ENCODE measurements at regions not wholly inside any gene's neighbourhood (a gene's known extent, or its start where the extent isn't known, plus 50 kb on each side); places are given as distances from the start of the nearest gene placed in this dataset.

GRCh38 chr11:130782361-130783222 is 133.7 kb downstream of the SNX19 start:
- 67 to 79% (median 76%) methylated on average over 14 of the region's 14 CpGs for WGBS, 5 donors
- intact Hi-C loops (cut with DNase I; ENCODE audit: low total_unique reads) = no loop called here
- DNase-seq = no peak
- Histone ChIP-seq H3K27me3 (replicated peaks in 1 of 7) (no peaks in the 10 kb centered on the region), H3K4me1 (no peaks in the 10 kb centered on the region), H3K9me3 (no peaks in the 10 kb centered on the region), H3K27ac (no peak overlapping the region), H3K4me3 (no peak overlapping the region), H3K36me3 (no peaks in the 10 kb centered on the region)
- TF ChIP-seq, protein P1, sequence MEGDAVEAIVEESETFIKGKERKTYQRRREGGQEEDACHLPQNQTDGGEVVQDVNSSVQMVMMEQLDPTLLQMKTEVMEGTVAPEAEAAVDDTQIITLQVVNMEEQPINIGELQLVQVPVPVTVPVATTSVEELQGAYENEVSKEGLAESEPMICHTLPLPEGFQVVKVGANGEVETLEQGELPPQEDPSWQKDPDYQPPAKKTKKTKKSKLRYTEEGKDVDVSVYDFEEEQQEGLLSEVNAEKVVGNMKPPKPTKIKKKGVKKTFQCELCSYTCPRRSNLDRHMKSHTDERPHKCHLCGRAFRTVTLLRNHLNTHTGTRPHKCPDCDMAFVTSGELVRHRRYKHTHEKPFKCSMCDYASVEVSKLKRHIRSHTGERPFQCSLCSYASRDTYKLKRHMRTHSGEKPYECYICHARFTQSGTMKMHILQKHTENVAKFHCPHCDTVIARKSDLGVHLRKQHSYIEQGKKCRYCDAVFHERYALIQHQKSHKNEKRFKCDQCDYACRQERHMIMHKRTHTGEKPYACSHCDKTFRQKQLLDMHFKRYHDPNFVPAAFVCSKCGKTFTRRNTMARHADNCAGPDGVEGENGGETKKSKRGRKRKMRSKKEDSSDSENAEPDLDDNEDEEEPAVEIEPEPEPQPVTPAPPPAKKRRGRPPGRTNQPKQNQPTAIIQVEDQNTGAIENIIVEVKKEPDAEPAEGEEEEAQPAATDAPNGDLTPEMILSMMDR (IDR thresholded peaks at IDR 0.05 in 8 of 11, conservative IDR thresholded peaks at IDR 0.05 in 3 of 11) = no peak
- TF ChIP-seq POLR2A (IDR thresholded peaks at IDR 0.05) = no peak
- TF ChIP-seq POLR2AphosphoS5 (IDR thresholded peaks at IDR 0.05) = no peak

DNA sequence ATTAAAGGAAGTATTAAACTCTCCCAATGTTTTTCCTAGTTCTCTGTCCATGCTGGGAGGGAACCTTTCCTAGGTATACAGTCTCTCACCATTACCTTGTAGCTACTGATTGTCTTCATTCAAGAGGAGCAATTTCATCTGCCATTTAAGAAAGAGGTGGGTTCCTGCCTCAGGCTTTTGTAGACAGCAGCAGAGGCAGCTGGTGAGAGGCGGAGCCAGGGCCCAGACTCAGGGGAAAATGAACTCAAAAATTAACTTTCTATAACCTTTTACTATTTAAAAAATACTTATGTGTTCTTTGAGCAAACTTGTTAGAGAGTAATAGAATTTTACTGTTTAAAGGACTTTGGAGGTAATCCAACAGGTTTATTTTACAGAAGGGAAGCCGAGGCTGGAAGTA is 133.0 kb downstream of the SNX19 start:
- Histone ChIP-seq H3K9me3 (no peaks in the 10 kb centered on the region), H3K4me1 (no peaks in the 10 kb centered on the region), H3K27ac (no peak overlapping the region), H3K27me3 (replicated peaks in 1 of 7) (no peaks in the 10 kb centered on the region), H3K4me3 (no peak overlapping the region), H3K36me3 (no peaks in the 10 kb centered on the region)
- no peak for DNase-seq
- TF ChIP-seq POLR2A (IDR thresholded peaks at IDR 0.05) = no peak
- TF ChIP-seq POLR2AphosphoS5 (IDR thresholded peaks at IDR 0.05) = no peak
- WGBS, 5 donors = 88 to 98% (median 94%) methylated on average over 2 of the region's 2 CpGs
- intact Hi-C loops (cut with DNase I; ENCODE audit: low total_unique reads) = no loop called here

DNA sequence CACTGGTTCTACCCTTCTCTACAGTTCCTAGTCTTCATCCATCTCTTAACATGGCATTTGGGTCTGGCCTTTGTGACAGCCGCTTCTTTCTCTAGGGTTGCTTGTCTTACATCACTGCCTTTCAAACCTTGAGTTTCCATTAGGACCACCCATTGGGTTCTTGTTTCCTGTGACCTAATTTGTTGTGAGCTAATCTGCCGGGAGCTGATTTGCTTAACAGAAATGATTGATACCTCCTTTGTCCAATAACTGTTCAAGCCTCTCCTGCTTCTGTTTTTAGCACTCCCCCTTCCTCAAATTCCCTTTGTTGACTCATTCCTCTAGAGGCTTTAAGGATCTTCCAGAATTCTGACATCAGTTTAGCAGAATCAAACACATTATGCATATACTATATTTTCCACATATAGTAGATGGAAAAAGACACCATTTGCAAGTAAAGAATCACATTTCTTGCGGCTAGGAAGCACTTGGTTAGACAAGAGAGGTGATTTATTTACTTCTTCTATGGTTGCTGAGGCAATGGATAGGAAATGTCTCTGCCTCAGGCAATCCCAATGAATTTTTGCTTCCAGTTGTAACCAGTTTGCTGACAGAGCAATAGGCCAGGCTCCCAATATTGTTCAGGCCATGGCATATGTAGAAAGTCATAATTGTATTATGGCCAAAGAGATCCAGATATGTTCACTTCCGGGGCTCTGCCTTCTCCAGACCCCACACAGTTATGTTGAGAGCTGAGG is 130.7 kb downstream of the SNX19 start:
- no peak overlapping the region for H3K4me3 ChIP-seq
- intact Hi-C loops (cut with DNase I; ENCODE audit: low total_unique reads) = no loop called here
- WGBS, 5 donors = 83 to 94% (median 87%) methylated on average over 4 of the region's 4 CpGs

DNA sequence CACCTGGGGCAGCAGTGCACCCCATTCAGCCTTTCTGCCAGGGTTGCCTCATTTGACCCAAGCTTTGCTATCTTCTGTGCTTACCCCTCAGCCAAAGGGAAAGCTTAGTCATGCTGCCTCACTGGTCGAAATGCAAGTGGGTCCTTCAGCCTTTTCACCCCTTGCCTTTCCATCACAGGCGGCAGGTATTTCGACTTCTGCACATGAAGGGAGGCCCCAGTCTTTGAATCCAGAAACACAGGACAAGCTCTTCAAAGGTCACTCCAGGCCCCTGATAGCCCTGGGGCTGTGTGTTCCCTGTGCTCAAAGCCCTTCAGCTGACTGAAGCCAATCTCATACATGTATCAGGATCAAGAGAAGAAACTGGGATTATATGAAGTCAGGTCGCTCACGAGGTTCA is 129.7 kb downstream of the SNX19 start:
- no peak for DNase-seq
- 86 to 96% (median 92%) methylated on average over 5 of the region's 5 CpGs for WGBS, 5 donors
- H3K27ac ChIP-seq = no peak overlapping the region
- no peaks in the 10 kb centered on the region for H3K4me1 ChIP-seq
- TF ChIP-seq POLR2A (IDR thresholded peaks at IDR 0.05) = no peak
- TF ChIP-seq, protein P1 (IDR thresholded peaks at IDR 0.05 in 8 of 11, conservative IDR thresholded peaks at IDR 0.05 in 3 of 11) = no peak
- TF ChIP-seq POLR2AphosphoS5 (IDR thresholded peaks at IDR 0.05) = no peak
- no peaks in the 10 kb centered on the region for H3K36me3 ChIP-seq
- no peak overlapping the region for H3K4me3 ChIP-seq
- intact Hi-C loops (cut with DNase I; ENCODE audit: low total_unique reads) = no loop called here
- peaks cover 0 to 24% (median 19%) of the 10 kb centered on the region in 8 donors for H3K9me3 ChIP-seq
- peaks cover 0 to 11% (median 0%) of the 10 kb centered on the region in 7 donors for H3K27me3 ChIP-seq (replicated peaks in 1 of 7)

More for the DNA sequence above, 130.7 kb downstream of the SNX19 start:
- no peaks in the 10 kb centered on the region for H3K36me3 ChIP-seq
- no peaks in the 10 kb centered on the region for H3K4me1 ChIP-seq
- H3K27me3 ChIP-seq (replicated peaks in 1 of 7) = peaks cover 0 to 8% (median 0%) of the 10 kb centered on the region in 7 donors
- no peak for TF ChIP-seq POLR2A (IDR thresholded peaks at IDR 0.05)
- peaks cover 0 to 14% (median 9%) of the 10 kb centered on the region in 8 donors for H3K9me3 ChIP-seq
- DNase-seq = no peak
- H3K27ac ChIP-seq = no peak overlapping the region

DNA sequence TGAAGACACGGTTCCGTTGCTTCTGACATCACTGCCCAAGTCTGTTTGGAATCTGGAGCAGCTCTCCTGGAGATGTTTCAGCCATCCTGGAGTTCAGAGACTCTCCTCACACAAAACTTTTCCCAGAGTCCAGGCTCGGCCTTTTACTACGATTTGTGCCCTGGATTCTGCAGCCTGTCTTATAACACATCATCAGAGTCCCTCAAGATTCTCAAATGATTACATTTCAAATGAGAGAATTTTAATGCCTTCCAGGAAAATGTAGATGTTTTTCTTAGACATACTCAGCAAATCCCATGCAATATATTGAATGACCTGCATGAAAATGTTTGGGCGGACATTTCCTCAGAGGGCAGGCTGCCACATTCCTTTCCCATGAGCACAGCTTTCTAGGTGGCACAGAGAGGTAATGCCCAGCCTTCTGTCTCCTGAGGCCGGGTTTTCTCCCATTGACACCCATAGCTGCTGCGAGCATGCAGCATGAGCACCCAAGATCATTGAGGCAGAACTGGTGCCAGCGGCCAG is 129.1 kb downstream of the SNX19 start:
- no peak for DNase-seq
- Histone ChIP-seq H3K36me3 (no peaks in the 10 kb centered on the region), H3K4me3 (no peak overlapping the region), H3K9me3 (peaks cover 0 to 28% (median 20%) of the 10 kb centered on the region in 8 donors), H3K27me3 (replicated peaks in 1 of 7) (peaks cover 0 to 14% (median 0%) of the 10 kb centered on the region in 7 donors), H3K27ac (no peak overlapping the region), H3K4me1 (no peaks in the 10 kb centered on the region)
- 78 to 95% (median 89%) methylated on average over 8 of the region's 8 CpGs for WGBS, 5 donors
- TF ChIP-seq, protein P1 (IDR thresholded peaks at IDR 0.05 in 8 of 11, conservative IDR thresholded peaks at IDR 0.05 in 3 of 11) = no peak
- TF ChIP-seq POLR2AphosphoS5 (IDR thresholded peaks at IDR 0.05) (no peak), POLR2A (IDR thresholded peaks at IDR 0.05) (no peak)
- intact Hi-C loops (cut with DNase I; ENCODE audit: low total_unique reads) = no loop called here

Data from spleen (tissue), 11 donors.